A549 (cell line): ENCODE measurements at regions not wholly inside any gene's neighbourhood (a gene's known extent, or its start where the extent isn't known, plus 50 kb on each side); places are given as distances from the start of the nearest gene placed in this dataset.
"Not testable (repeated sequence)": the region's sequence is repeated elsewhere in the genome, so short reads cannot be mapped to it uniquely, and the experiment has no call there.

ENCODE experiments used
- ATAC-seq, 2 experiments: fragments of 200-7000 bp in 1 of 2; fragments of >200 bp in 1 of 2; cut with Nextera tagmentation in 1 of 2; cut with Tn5 transposase in 1 of 2; 3 replicates each; pipeline versions ENCODE4 v1.8.0 to v1.9.1; 2018 to 2020; ENCODE audit warnings: mild to moderate bottlenecking in 1 of 2, moderate library complexity in 1 of 2
- CTCF ChIA-PET: fragments of 300-600 bp; sonication (Branson Sonifier 250); formaldehyde crosslinking; extraction: SDS; loops from one replicate; lab custom pipeline; 2021; ENCODE audit warnings: antibody characterized with exemption, inconsistent platforms; lab: Yijun Ruan, JAX
- POLR2A ChIA-PET: fragments of 350-600 bp; formaldehyde crosslinking; extraction: SDS; loops from one replicate; lab custom pipeline; 2021; ENCODE audit warnings: antibody characterized with exemption, inconsistent platforms; lab: Yijun Ruan, JAX
- DNase-seq, 2 experiments: peaks; one replicate each; pipeline versions ENCODE4 v3.0.0 to v3.0.0-alpha.2; 2011 to 2016; ENCODE audit warnings: low read depth in 1 of 2, low spot score in 1 of 2
- FAIRE-seq: peaks from 2 replicates; lab custom pipeline; 2011; peaks lifted over from hg19 to GRCh38; lab: Jason Lieb, UNC
- H3K27ac ChIP-seq, 2 experiments: fragments of >200 bp; sonication (Bioruptor Twin); formaldehyde crosslinking; 3 replicates each; pipeline ENCODE4 v1.5.1; 2016 to 2017
- H3K4me1 ChIP-seq: fragments of >200 bp; sonication (Bioruptor Twin); formaldehyde crosslinking; 3 replicates; pipeline ENCODE4 v1.6.1; 2016
- H3K4me2 ChIP-seq: fragments of >200 bp; sonication (Bioruptor Twin); formaldehyde crosslinking; 3 replicates; pipeline ENCODE4 v1.6.1; 2016
- H3K4me3 ChIP-seq: fragments of >200 bp; sonication (Bioruptor Twin); formaldehyde crosslinking; 3 replicates; pipeline ENCODE4 v1.5.1; 2016
- H3K9me3 ChIP-seq: fragments of >200 bp; sonication (Bioruptor Twin); formaldehyde crosslinking; 3 replicates; pipeline ENCODE4 v1.6.1; 2016
- CBX2 ChIP-seq: fragments of 200-600 bp; sonication (generic); IDR thresholded peaks from 2 replicates; pipeline ENCODE4 v1.6.1; 2016; ENCODE audit warnings: low read depth, mild to moderate bottlenecking, borderline replicate concordance
- CBX8 ChIP-seq: fragments of 200-600 bp; sonication (generic); IDR thresholded peaks from 2 replicates; pipeline ENCODE4 v1.6.1; 2016
- CHD2 ChIP-seq: fragments of 150-350 bp; IDR thresholded peaks from 2 replicates; pipeline ENCODE4 v1.6.1; 2014; ENCODE audit warnings: low read length; ENCODE audit not compliant: partially characterized antibody
- CTCF ChIP-seq: fragments of >200 bp; sonication (Bioruptor Twin); formaldehyde crosslinking; IDR thresholded peaks from 3 replicates; pipeline ENCODE4 v1.5.1; 2016
- ELK1 ChIP-seq: fragments of 150-350 bp; IDR thresholded peaks from 2 replicates; pipeline ENCODE4 v1.6.1; 2014; ENCODE audit warnings: low read depth, mild to moderate bottlenecking, low read length
- FOSL2 ChIP-seq, 2 experiments: fragments of 450-650 bp in 1 of 2; fragments of >200 bp in 1 of 2; sonication (Bioruptor Twin) in 1 of 2; formaldehyde crosslinking; IDR thresholded peaks; 2 replicates each; pipeline versions ENCODE4 v1.5.0 to v1.6.1; 2016 to 2020; ENCODE audit warnings: mild to moderate bottlenecking in 1 of 2, moderate library complexity in 1 of 2
- FOXS1 ChIP-seq: fragments of 250-450 bp; sonication (Bioruptor Pico); IDR thresholded peaks from 2 replicates; pipeline ENCODE4 v1.5.0; 2020; ENCODE audit warnings: mild to moderate bottlenecking, moderate library complexity
- HMGXB4 ChIP-seq: fragments of 250-450 bp; sonication (Bioruptor Pico); IDR thresholded peaks from 2 replicates; pipeline ENCODE4 v1.5.0; 2021; ENCODE audit warnings: mild to moderate bottlenecking, moderate library complexity, borderline replicate concordance
- HOXA7 ChIP-seq: fragments of 250-450 bp; sonication (Bioruptor Pico); IDR thresholded peaks from 2 replicates; pipeline ENCODE4 v1.5.0; 2020; ENCODE audit warnings: mild to moderate bottlenecking, moderate library complexity
- MAFK ChIP-seq: fragments of 450-650 bp; IDR thresholded peaks from 2 replicates; pipeline ENCODE4 v1.6.1; 2014; ENCODE audit not compliant: partially characterized antibody
- NPAS2 ChIP-seq: fragments of 250-450 bp; sonication (Bioruptor Pico); IDR thresholded peaks from 2 replicates; pipeline ENCODE4 v1.8.0; 2022; ENCODE audit warnings: mild to moderate bottlenecking, moderate library complexity, borderline replicate concordance
- POLR2AphosphoS2 ChIP-seq: conservative IDR thresholded peaks from 2 replicates; pipeline ENCODE4 v1.6.1; 2012; ENCODE audit warnings: low read length, improper control_type of control experiment, inconsistent platforms
- RARB ChIP-seq: fragments of 250-450 bp; sonication (Bioruptor Pico); IDR thresholded peaks from 2 replicates; pipeline ENCODE4 v1.8.0; 2021; ENCODE audit warnings: mild to moderate bottlenecking, moderate library complexity
- RNF2 ChIP-seq: fragments of 200-600 bp; sonication (generic); IDR thresholded peaks from 2 replicates; pipeline ENCODE4 v1.6.1; 2016; ENCODE audit warnings: low read depth, mild to moderate bottlenecking, antibody characterized with exemption, moderate library complexity, borderline replicate concordance
- USF2 ChIP-seq: fragments of 450-650 bp; IDR thresholded peaks from 2 replicates; pipeline ENCODE4 v1.6.1; 2014; ENCODE audit warnings: antibody characterized with exemption
- ZFP36 ChIP-seq: fragments of 450-650 bp; IDR thresholded peaks from 2 replicates; pipeline ENCODE4 v1.6.1; 2014; ENCODE audit warnings: borderline replicate concordance; ENCODE audit not compliant: partially characterized antibody
- WGBS: methylation state at CpG from one replicate; pipeline ENCODE4 v1.1.6; 2017; ENCODE audit errors: missing lambda C conversion rate; 5-methylcytosine and 5-hydroxymethylcytosine counted together

GRCh38 chr16:22694887-22695382, 119.0 kb upstream of the HS3ST2 start:
- FAIRE-seq (no peak), ATAC-seq (no peak), DNase-seq (no peak)
- no peak overlapping the region for H3K4me3 ChIP-seq
- no peak overlapping the region for H3K27ac ChIP-seq
- no peak overlapping the region for H3K4me2 ChIP-seq
- no peak for TF ChIP-seq NPAS2 (CRISPR knock-in tag)
- TF ChIP-seq ZFP36 = no peak
- no peak for TF ChIP-seq HMGXB4
- TF ChIP-seq ELK1 = no peak
- H3K9me3 ChIP-seq = no peaks in the 10 kb centered on the region
- CTCF ChIA-PET = interaction anchor here (0.6 kb wide), 1 partner anchor 200 kb away, joined by 3 read pairs; no protein-coding TSS in a partner anchor
- POLR2A ChIA-PET = no interaction called here
- WGBS = under 1% methylated on average over 6 of the region's 6 CpGs
- no peaks in the 10 kb centered on the region for H3K4me1 ChIP-seq

GRCh38 chr16:22695773-22696172, 118.2 kb upstream of the HS3ST2 start:
- FAIRE-seq, ATAC-seq, DNase-seq, H3K4me1 ChIP-seq, H3K4me2 ChIP-seq, H3K4me3 ChIP-seq, POLR2A ChIA-PET, H3K9me3 ChIP-seq, H3K27ac ChIP-seq: not testable (repeated sequence)
- WGBS = 15% methylated on average over 7 of the region's 7 CpGs
- CTCF ChIA-PET = interaction anchor here (0.9 kb wide), 1 partner anchor 12 kb away, joined by 3 read pairs; no protein-coding TSS in a partner anchor

GRCh38 chr16:22699356-22699755, 114.6 kb upstream of the HS3ST2 start:
- DNase-seq (no peak), FAIRE-seq (no peak), ATAC-seq (no peak)
- ChIA-PET POLR2A (no interaction called here), CTCF (no interaction called here)
- 19% methylated on average over 5 of the region's 5 CpGs for WGBS
- no peaks in the 10 kb centered on the region for H3K9me3 ChIP-seq
- no peaks in the 10 kb centered on the region for H3K4me1 ChIP-seq
- no peak overlapping the region for H3K27ac ChIP-seq
- H3K4me3 ChIP-seq = no peak overlapping the region
- TF ChIP-seq RARB (CRISPR knock-in tag) = no peak
- no peak for TF ChIP-seq POLR2AphosphoS2
- TF ChIP-seq CHD2 = no peak
- no peak for TF ChIP-seq MAFK
- TF ChIP-seq CBX8 = no peak
- no peak for TF ChIP-seq CBX2
- TF ChIP-seq CTCF = no peak
- no peak for TF ChIP-seq NPAS2 (CRISPR knock-in tag)
- no peak for TF ChIP-seq USF2
- no peak for TF ChIP-seq FOSL2 (IDR thresholded peaks at IDR 0.05)
- TF ChIP-seq FOSL2 (CRISPR knock-in tag; IDR thresholded peaks at IDR 0.05) = no peak
- TF ChIP-seq FOXS1 = no peak
- TF ChIP-seq HOXA7 (CRISPR knock-in tag) = no peak
- no peak for TF ChIP-seq RNF2
- no peak overlapping the region for H3K4me2 ChIP-seq
